IMR-90 (cell line): ENCODE measurements at regions not wholly inside any gene's neighbourhood (a gene's known extent, or its start where the extent isn't known, plus 50 kb on each side); places are given as distances from the start of the nearest gene placed in this dataset.

Experiments
- ATAC-seq: fragments of 200-7000 bp; cut with Tn5 transposase; 2 replicates; pipeline ENCODE4 v1.9.1; 2020; ENCODE audit warnings: low read depth, mild to moderate bottlenecking, moderate library complexity
- BruUV-seq: library from RNA; stranded (reverse); fragments of 400-500 nt; replicated peaks from 2 replicates; lab custom pipeline; 2021; lab: Mats Ljungman, UMichigan
- CTCF ChIA-PET: fragments of 300-600 bp; formaldehyde crosslinking; extraction: SDS; loops from one replicate; lab custom pipeline; 2021; ENCODE audit warnings: antibody characterized with exemption; lab: Yijun Ruan, JAX
- POLR2A ChIA-PET: fragments of 300-600 bp; sonication (Branson Sonifier 250); formaldehyde crosslinking; loops from one replicate; lab custom pipeline; 2022; ENCODE audit warnings: antibody characterized with exemption; ENCODE audit not compliant: unreplicated experiment; lab: Charles Lee
- DNase-seq: peaks from one replicate; pipeline ENCODE4 v3.0.0; 2013
- H2AFZ ChIP-seq: replicated peaks from 2 replicates; pipeline ENCODE3; 2013; ENCODE audit warnings: low read length, mild to moderate bottlenecking; ENCODE audit not compliant: poor library complexity
- H2AK5ac ChIP-seq: 2 replicates; pipeline ENCODE4 v1.6.1; 2013; ENCODE audit warnings: low read depth, low read length, inconsistent platforms
- H2AK9ac ChIP-seq: replicated peaks from 2 replicates; pipeline ENCODE3; 2013; ENCODE audit warnings: mild to moderate bottlenecking, low read depth, low read length, moderate library complexity; ENCODE audit not compliant: poor library complexity
- H2BK120ac ChIP-seq: 2 replicates; pipeline ENCODE4 v1.6.1; 2013; ENCODE audit warnings: low read depth, low read length, inconsistent platforms
- H2BK15ac ChIP-seq: 3 replicates; pipeline ENCODE4 v1.6.1; 2013; ENCODE audit warnings: low read depth, low read length, inconsistent platforms
- H2BK20ac ChIP-seq: 2 replicates; pipeline ENCODE4 v1.6.1; 2013; ENCODE audit warnings: low read depth, mild to moderate bottlenecking, inconsistent platforms, low read length, moderate library complexity
- H2BK5ac ChIP-seq: 2 replicates; pipeline ENCODE4 v1.6.1; 2013; ENCODE audit warnings: mild to moderate bottlenecking, low read depth, low read length, inconsistent platforms; ENCODE audit not compliant: poor library complexity, severe bottlenecking
- H3K14ac ChIP-seq: replicated peaks from 2 replicates; pipeline ENCODE4 v1.6.1; 2013; ENCODE audit warnings: low read depth, low read length, inconsistent platforms
- H3K18ac ChIP-seq: 2 replicates; pipeline ENCODE4 v1.6.1; 2013; ENCODE audit warnings: low read depth, low read length, control low read depth
- H3K23ac ChIP-seq: 2 replicates; pipeline ENCODE4 v1.6.1; 2013; ENCODE audit warnings: low read depth, low read length, inconsistent platforms
- H3K27ac ChIP-seq: 2 replicates; pipeline ENCODE4 v1.5.1; 2013; ENCODE audit warnings: mild to moderate bottlenecking, control low read depth, low read length; ENCODE audit not compliant: insufficient read depth
- H3K27me3 ChIP-seq: 2 replicates; pipeline ENCODE4 v1.6.1; 2013; ENCODE audit warnings: low read length; ENCODE audit not compliant: control insufficient read depth, insufficient read depth
- H3K36me3 ChIP-seq: 2 replicates; pipeline ENCODE4 v1.6.1; 2013; ENCODE audit warnings: low read length, mixed read lengths; ENCODE audit not compliant: control insufficient read depth, insufficient read depth
- H3K4ac ChIP-seq: 2 replicates; pipeline ENCODE4 v1.6.1; 2013; ENCODE audit warnings: low read depth, low read length, inconsistent platforms
- H3K4me1 ChIP-seq: 2 replicates; pipeline ENCODE4 v1.6.1; 2013; ENCODE audit warnings: low read length, mixed read lengths; ENCODE audit not compliant: control insufficient read depth, insufficient read depth
- H3K4me2 ChIP-seq: 2 replicates; pipeline ENCODE4 v1.6.1; 2013; ENCODE audit warnings: low read depth, mild to moderate bottlenecking, control low read depth, low read length, moderate library complexity
- H3K4me3 ChIP-seq: 2 replicates; pipeline ENCODE4 v1.5.1; 2013; ENCODE audit warnings: low read depth, mild to moderate bottlenecking, control low read depth, low read length, moderate library complexity; ENCODE audit not compliant: insufficient read depth
- H3K56ac ChIP-seq: 2 replicates; pipeline ENCODE4 v1.6.1; 2013; ENCODE audit warnings: low read length, inconsistent platforms; ENCODE audit not compliant: insufficient read depth; ENCODE audit errors: extremely low read depth
- H3K79me1 ChIP-seq, 2 experiments: 2 replicates each; pipeline ENCODE4 v1.6.1; 2013; ENCODE audit warnings: low read length in 2 of 2, inconsistent platforms in 1 of 2, low read depth in 1 of 2
- H3K9ac ChIP-seq: 2 replicates; pipeline ENCODE4 v1.6.1; 2013; ENCODE audit warnings: low read depth, low read length, control low read depth
- H3K9me1 ChIP-seq: 2 replicates; pipeline ENCODE4 v1.6.1; 2013; ENCODE audit warnings: low read length, inconsistent platforms; ENCODE audit not compliant: insufficient read depth
- H3K9me3 ChIP-seq: 2 replicates; pipeline ENCODE4 v1.6.1; 2013; ENCODE audit warnings: low read length; ENCODE audit not compliant: control insufficient read depth, insufficient read depth
- H4K20me1 ChIP-seq: 2 replicates; pipeline ENCODE4 v1.6.1; 2013; ENCODE audit warnings: low read length, inconsistent platforms; ENCODE audit not compliant: insufficient read depth
- H4K5ac ChIP-seq: 2 replicates; pipeline ENCODE4 v1.6.1; 2013; ENCODE audit warnings: mild to moderate bottlenecking, low read depth, low read length, control low read depth
- H4K8ac ChIP-seq, 2 experiments: 2 replicates each; pipeline ENCODE4 v1.6.1; 2013; ENCODE audit warnings: low read depth in 2 of 2, low read length in 2 of 2, control low read depth in 1 of 2, inconsistent platforms in 1 of 2
- H4K91ac ChIP-seq: 2 replicates; pipeline ENCODE4 v1.6.1; 2013; ENCODE audit warnings: low read depth, low read length, inconsistent platforms; ENCODE audit not compliant: insufficient read depth
- BHLHE40 ChIP-seq: fragments of 150-350 bp; IDR thresholded peaks from 2 replicates; pipeline ENCODE4 v1.6.1; 2016; ENCODE audit warnings: mild to moderate bottlenecking, low read depth, low read length
- CEBPB ChIP-seq: IDR thresholded peaks from 2 replicates; pipeline ENCODE4 v1.6.1; 2012; ENCODE audit warnings: low read depth, low read length, improper control_type of control experiment
- CHD1 ChIP-seq: IDR thresholded peaks from 2 replicates; pipeline ENCODE4 v1.6.1; 2012; ENCODE audit warnings: low read depth, low read length, improper control_type of control experiment
- CTCF ChIP-seq: conservative IDR thresholded peaks from 2 replicates; pipeline ENCODE4 v1.5.1; 2012; ENCODE audit warnings: mild to moderate bottlenecking, low read depth, low read length, improper control_type of control experiment
- ELK1 ChIP-seq: fragments of 150-350 bp; IDR thresholded peaks from 2 replicates; pipeline ENCODE4 v1.6.1; 2016; ENCODE audit warnings: low read depth, mild to moderate bottlenecking, low read length, moderate library complexity, borderline replicate concordance
- FOS ChIP-seq: fragments of 150-350 bp; IDR thresholded peaks from 2 replicates; pipeline ENCODE4 v1.6.1; 2016; ENCODE audit warnings: low read depth, low read length
- MAFK ChIP-seq: IDR thresholded peaks from 2 replicates; pipeline ENCODE4 v1.6.1; 2012; ENCODE audit warnings: low read depth, low read length, improper control_type of control experiment
- MAZ ChIP-seq: IDR thresholded peaks from 2 replicates; pipeline ENCODE4 v1.6.1; 2012; ENCODE audit warnings: low read depth, mild to moderate bottlenecking, low read length, improper control_type of control experiment, moderate library complexity, borderline replicate concordance
- MXI1 ChIP-seq: IDR thresholded peaks from 2 replicates; pipeline ENCODE4 v1.6.1; 2012; ENCODE audit warnings: low read depth, mild to moderate bottlenecking, low read length, moderate library complexity, borderline replicate concordance
- NFE2L2 ChIP-seq: fragments of 150-350 bp; IDR thresholded peaks from 2 replicates; pipeline ENCODE4 v1.6.1; 2016; ENCODE audit warnings: low read depth, mild to moderate bottlenecking, low read length
- POLR2A ChIP-seq: IDR thresholded peaks from 2 replicates; pipeline ENCODE4 v1.6.1; 2012; ENCODE audit warnings: mild to moderate bottlenecking, low read depth, low read length
- RAD21 ChIP-seq: IDR thresholded peaks from 2 replicates; pipeline ENCODE4 v1.6.1; 2012; ENCODE audit warnings: low read length, improper control_type of control experiment
- RCOR1 ChIP-seq: IDR thresholded peaks from 2 replicates; pipeline ENCODE4 v1.6.1; 2012; ENCODE audit warnings: mild to moderate bottlenecking, low read length, improper control_type of control experiment; ENCODE audit not compliant: insufficient replicate concordance
- RFX5 ChIP-seq: IDR thresholded peaks from 2 replicates; pipeline ENCODE4 v1.8.0; 2012; ENCODE audit warnings: low read depth, mild to moderate bottlenecking, low read length, moderate library complexity
- SMC3 ChIP-seq: fragments of 150-350 bp; IDR thresholded peaks from 2 replicates; pipeline ENCODE4 v1.6.1; 2016; ENCODE audit warnings: low read depth, mild to moderate bottlenecking, antibody characterized with exemption, low read length, moderate library complexity
- USF2 ChIP-seq: fragments of 150-350 bp; IDR thresholded peaks from 2 replicates; pipeline ENCODE4 v1.6.1; 2017; ENCODE audit warnings: mild to moderate bottlenecking, antibody characterized with exemption, low read length, low read depth
- WGBS, 2 experiments: methylation state at CpG; one replicate each; pipeline versions ENCODE4 v1.1.5 to v1.1.7; 2013; ENCODE audit warnings: missing lambda C conversion rate in 2 of 2; ENCODE audit not compliant: insufficient read length in 1 of 2; ENCODE audit errors: extremely low coverage in 2 of 2; 5-methylcytosine and 5-hydroxymethylcytosine counted together
- dilution Hi-C: fragments of 300-500 bp; cut with HindIII; formaldehyde crosslinking; loops from one replicate; pipeline ENCODE4 v1.14.3; 2018; ENCODE audit warnings: low sequenced_read_pairs; ENCODE audit not compliant: unreplicated experiment
- in situ Hi-C: fragments of 300-500 bp; cut with MboI; formaldehyde crosslinking; loops from 3 replicates; pipeline ENCODE4 v1.14.3; 2019; ENCODE audit warnings: low sequenced_read_pairs, inconsistent platforms, mixed read lengths
- intact Hi-C: fragments of 100-400 bp; cut with micrococcal nuclease; formaldehyde crosslinking; loops from 2 replicates; pipeline ENCODE4 v1.10.0; 2022

- no peak overlapping the region for H2AK9ac ChIP-seq
- H4K5ac ChIP-seq = no peak overlapping the region
- DNase-seq (no peak), ATAC-seq (no peak)
- no peak overlapping the region for H3K4me3 ChIP-seq
- H2BK15ac ChIP-seq = no peak overlapping the region
- peaks cover 2% of the 10 kb centered on the region; the same call in 1 of the 2 replicates for H3K9me3 ChIP-seq
- H3K9me1 ChIP-seq = no peaks in the 10 kb centered on the region
- H3K27ac ChIP-seq = no peak overlapping the region
- intact Hi-C loops = no loop called here
- POLR2A ChIA-PET = no interaction called here
- H3K27me3 ChIP-seq = no peaks in the 10 kb centered on the region
- no peak overlapping the region for H3K18ac ChIP-seq
- no peak for TF ChIP-seq SMC3
- no peak for TF ChIP-seq CTCF
- no peak for TF ChIP-seq BHLHE40
- TF ChIP-seq RAD21 = no peak
- TF ChIP-seq MAFK = no peak
- TF ChIP-seq MXI1 = no peak
- no peak for TF ChIP-seq ELK1
- no peak for TF ChIP-seq NFE2L2
- TF ChIP-seq POLR2A = no peak
- no peak for TF ChIP-seq RCOR1
- no peak for TF ChIP-seq MAZ
- no peak for TF ChIP-seq CEBPB
- no peak for TF ChIP-seq CHD1
- TF ChIP-seq USF2 = no peak
- no peak for TF ChIP-seq FOS
- TF ChIP-seq RFX5 = no peak
- no peak overlapping the region for H3K4me2 ChIP-seq
- no peaks in the 10 kb centered on the region for H3K36me3 ChIP-seq
- no peak overlapping the region for H2BK20ac ChIP-seq
- in situ Hi-C loops = no loop called here
- no peaks in the 10 kb centered on the region for H3K4me1 ChIP-seq
- WGBS, 2 experiments = no CpG with 5 or more reads among the region's 1 CpG
- CTCF ChIA-PET = no interaction called here
- no peak overlapping the region for H2BK5ac ChIP-seq
- no peak overlapping the region for H3K4ac ChIP-seq
- no peak overlapping the region for H2AK5ac ChIP-seq
- dilution Hi-C loops = no loop called here
- no peaks in the 10 kb centered on the region for H4K20me1 ChIP-seq
- no peak overlapping the region for H3K9ac ChIP-seq
- no peak overlapping the region for H3K14ac ChIP-seq
- no peak overlapping the region for H4K91ac ChIP-seq
- H3K23ac ChIP-seq = no peak overlapping the region
- no peak overlapping the region for H3K56ac ChIP-seq
- no TSS peak for BruUV-seq
- H3K79me1 ChIP-seq = no peaks in the 10 kb centered on the region
- no peak overlapping the region for H2AFZ ChIP-seq
- no peak overlapping the region for H4K8ac ChIP-seq
- no peak overlapping the region for H2BK120ac ChIP-seq
Measured at GRCh38 chr3:181613191-181613590, 98.5 kb upstream of the SOX2 start.
